GM23338 (cell line): ENCODE measurements at regions not wholly inside any gene's neighbourhood (a gene's known extent, or its start where the extent isn't known, plus 50 kb on each side); places are given as distances from the start of the nearest gene placed in this dataset.

Experiments
- ATAC-seq: fragments of 200-7000 bp; cut with Tn5 transposase; 3 replicates; pipeline ENCODE4 v1.9.1; 2020
- DNase-seq: peaks from one replicate; pipeline ENCODE4 v3.0.0-alpha.2; 2015; ENCODE audit warnings: low spot score
- H2AFZ ChIP-seq: fragments of 200-600 bp; sonication (generic); 2 replicates; pipeline ENCODE4 v1.8.0; 2016; ENCODE audit warnings: antibody characterized with exemption, mild to moderate bottlenecking, moderate library complexity
- H3F3A ChIP-seq: fragments of 200-600 bp; sonication (generic); replicated peaks from 2 replicates; pipeline ENCODE4 v1.8.0; 2017; ENCODE audit warnings: antibody characterized with exemption, mixed run types, low read depth
- H3K27ac ChIP-seq: fragments of 200-600 bp; sonication (generic); 2 replicates; pipeline ENCODE4 v1.6.1; 2016; ENCODE audit warnings: low read depth
- H3K27me3 ChIP-seq: fragments of 200-600 bp; sonication (generic); 2 replicates; pipeline ENCODE4 v1.8.0; 2016; ENCODE audit warnings: mild to moderate bottlenecking, mixed run types, moderate library complexity; ENCODE audit not compliant: insufficient read depth
- H3K36me3 ChIP-seq: fragments of 200-600 bp; sonication (generic); 2 replicates; pipeline ENCODE4 v1.8.0; 2016; ENCODE audit warnings: mild to moderate bottlenecking; ENCODE audit not compliant: insufficient read depth
- H3K4me1 ChIP-seq: fragments of 200-600 bp; sonication (generic); 2 replicates; pipeline ENCODE4 v1.8.0; 2016; ENCODE audit warnings: mild to moderate bottlenecking, moderate library complexity; ENCODE audit not compliant: insufficient read depth
- H3K4me2 ChIP-seq: fragments of 200-600 bp; sonication (generic); 2 replicates; pipeline ENCODE4 v1.7.1; 2017; ENCODE audit warnings: mixed run types
- H3K4me3 ChIP-seq: fragments of 200-600 bp; sonication (generic); 2 replicates; pipeline ENCODE4 v1.6.1; 2016; ENCODE audit warnings: mixed run types
- H3K79me2 ChIP-seq: fragments of 200-600 bp; sonication (generic); replicated peaks from 2 replicates; pipeline ENCODE4 v1.8.0; 2017; ENCODE audit warnings: mild to moderate bottlenecking; ENCODE audit not compliant: insufficient read depth
- H3K9me2 ChIP-seq: fragments of 200-600 bp; sonication (generic); 2 replicates; pipeline ENCODE4 v1.8.0; 2017; ENCODE audit not compliant: insufficient read depth
- H4K20me1 ChIP-seq: fragments of 200-600 bp; sonication (generic); replicated peaks from 2 replicates; pipeline ENCODE4 v1.8.0; 2017; ENCODE audit warnings: mild to moderate bottlenecking; ENCODE audit not compliant: insufficient read depth
- H3K27ac Mint-ChIP-seq: 2 replicates; pipeline ENCODE4 v1.8.0; 2020; ENCODE audit warnings: inconsistent platforms, mild to moderate bottlenecking, moderate library complexity, mixed read lengths
- H3K27me3 Mint-ChIP-seq: 3 replicates; pipeline ENCODE4 v1.8.0; 2022; ENCODE audit warnings: low read depth, mild to moderate bottlenecking, moderate library complexity, mixed read lengths, inconsistent platforms; ENCODE audit not compliant: insufficient read depth, poor library complexity
- H3K36me3 Mint-ChIP-seq: 3 replicates; pipeline ENCODE4 v1.8.0; 2021; ENCODE audit warnings: low read depth, mild to moderate bottlenecking, inconsistent platforms, moderate library complexity, mixed read lengths
- H3K4me1 Mint-ChIP-seq: 3 replicates; pipeline ENCODE4 v1.8.0; 2020; ENCODE audit warnings: mild to moderate bottlenecking, inconsistent platforms, mixed read lengths
- H3K4me3 Mint-ChIP-seq: 3 replicates; pipeline ENCODE4 v1.8.0; 2021; ENCODE audit warnings: moderate library complexity, mild to moderate bottlenecking, inconsistent platforms, mixed read lengths
- H3K9me3 Mint-ChIP-seq: 3 replicates; pipeline ENCODE4 v1.8.0; 2020; ENCODE audit warnings: moderate library complexity, mild to moderate bottlenecking, inconsistent platforms, mixed read lengths
- CTCF ChIP-seq, 2 experiments: fragments of 200-600 bp in 1 of 2; sonication (generic) in 1 of 2; conservative IDR thresholded peaks; 2 replicates each; pipeline versions ENCODE4 v1.5.1 to v1.6.1; 2016 to 2017; ENCODE audit warnings: antibody characterized with exemption in 2 of 2, low read depth in 2 of 2, mild to moderate bottlenecking in 2 of 2, moderate library complexity in 1 of 2
- STAT1 ChIP-seq: IDR thresholded peaks from one replicate; pipeline ENCODE4 v1.6.1; 2016; ENCODE audit warnings: antibody characterized with exemption; ENCODE audit not compliant: unreplicated experiment
- TF ChIP-seq, protein P1 (sequence below): fragments of 250-450 bp; sonication (Bioruptor Pico); IDR thresholded peaks from 2 replicates; pipeline ENCODE4 v1.5.0; 2020; ENCODE audit warnings: mild to moderate bottlenecking, moderate library complexity

- peaks cover 6% of the 10 kb centered on the region for H3K36me3 ChIP-seq
- TF ChIP-seq, protein P1, sequence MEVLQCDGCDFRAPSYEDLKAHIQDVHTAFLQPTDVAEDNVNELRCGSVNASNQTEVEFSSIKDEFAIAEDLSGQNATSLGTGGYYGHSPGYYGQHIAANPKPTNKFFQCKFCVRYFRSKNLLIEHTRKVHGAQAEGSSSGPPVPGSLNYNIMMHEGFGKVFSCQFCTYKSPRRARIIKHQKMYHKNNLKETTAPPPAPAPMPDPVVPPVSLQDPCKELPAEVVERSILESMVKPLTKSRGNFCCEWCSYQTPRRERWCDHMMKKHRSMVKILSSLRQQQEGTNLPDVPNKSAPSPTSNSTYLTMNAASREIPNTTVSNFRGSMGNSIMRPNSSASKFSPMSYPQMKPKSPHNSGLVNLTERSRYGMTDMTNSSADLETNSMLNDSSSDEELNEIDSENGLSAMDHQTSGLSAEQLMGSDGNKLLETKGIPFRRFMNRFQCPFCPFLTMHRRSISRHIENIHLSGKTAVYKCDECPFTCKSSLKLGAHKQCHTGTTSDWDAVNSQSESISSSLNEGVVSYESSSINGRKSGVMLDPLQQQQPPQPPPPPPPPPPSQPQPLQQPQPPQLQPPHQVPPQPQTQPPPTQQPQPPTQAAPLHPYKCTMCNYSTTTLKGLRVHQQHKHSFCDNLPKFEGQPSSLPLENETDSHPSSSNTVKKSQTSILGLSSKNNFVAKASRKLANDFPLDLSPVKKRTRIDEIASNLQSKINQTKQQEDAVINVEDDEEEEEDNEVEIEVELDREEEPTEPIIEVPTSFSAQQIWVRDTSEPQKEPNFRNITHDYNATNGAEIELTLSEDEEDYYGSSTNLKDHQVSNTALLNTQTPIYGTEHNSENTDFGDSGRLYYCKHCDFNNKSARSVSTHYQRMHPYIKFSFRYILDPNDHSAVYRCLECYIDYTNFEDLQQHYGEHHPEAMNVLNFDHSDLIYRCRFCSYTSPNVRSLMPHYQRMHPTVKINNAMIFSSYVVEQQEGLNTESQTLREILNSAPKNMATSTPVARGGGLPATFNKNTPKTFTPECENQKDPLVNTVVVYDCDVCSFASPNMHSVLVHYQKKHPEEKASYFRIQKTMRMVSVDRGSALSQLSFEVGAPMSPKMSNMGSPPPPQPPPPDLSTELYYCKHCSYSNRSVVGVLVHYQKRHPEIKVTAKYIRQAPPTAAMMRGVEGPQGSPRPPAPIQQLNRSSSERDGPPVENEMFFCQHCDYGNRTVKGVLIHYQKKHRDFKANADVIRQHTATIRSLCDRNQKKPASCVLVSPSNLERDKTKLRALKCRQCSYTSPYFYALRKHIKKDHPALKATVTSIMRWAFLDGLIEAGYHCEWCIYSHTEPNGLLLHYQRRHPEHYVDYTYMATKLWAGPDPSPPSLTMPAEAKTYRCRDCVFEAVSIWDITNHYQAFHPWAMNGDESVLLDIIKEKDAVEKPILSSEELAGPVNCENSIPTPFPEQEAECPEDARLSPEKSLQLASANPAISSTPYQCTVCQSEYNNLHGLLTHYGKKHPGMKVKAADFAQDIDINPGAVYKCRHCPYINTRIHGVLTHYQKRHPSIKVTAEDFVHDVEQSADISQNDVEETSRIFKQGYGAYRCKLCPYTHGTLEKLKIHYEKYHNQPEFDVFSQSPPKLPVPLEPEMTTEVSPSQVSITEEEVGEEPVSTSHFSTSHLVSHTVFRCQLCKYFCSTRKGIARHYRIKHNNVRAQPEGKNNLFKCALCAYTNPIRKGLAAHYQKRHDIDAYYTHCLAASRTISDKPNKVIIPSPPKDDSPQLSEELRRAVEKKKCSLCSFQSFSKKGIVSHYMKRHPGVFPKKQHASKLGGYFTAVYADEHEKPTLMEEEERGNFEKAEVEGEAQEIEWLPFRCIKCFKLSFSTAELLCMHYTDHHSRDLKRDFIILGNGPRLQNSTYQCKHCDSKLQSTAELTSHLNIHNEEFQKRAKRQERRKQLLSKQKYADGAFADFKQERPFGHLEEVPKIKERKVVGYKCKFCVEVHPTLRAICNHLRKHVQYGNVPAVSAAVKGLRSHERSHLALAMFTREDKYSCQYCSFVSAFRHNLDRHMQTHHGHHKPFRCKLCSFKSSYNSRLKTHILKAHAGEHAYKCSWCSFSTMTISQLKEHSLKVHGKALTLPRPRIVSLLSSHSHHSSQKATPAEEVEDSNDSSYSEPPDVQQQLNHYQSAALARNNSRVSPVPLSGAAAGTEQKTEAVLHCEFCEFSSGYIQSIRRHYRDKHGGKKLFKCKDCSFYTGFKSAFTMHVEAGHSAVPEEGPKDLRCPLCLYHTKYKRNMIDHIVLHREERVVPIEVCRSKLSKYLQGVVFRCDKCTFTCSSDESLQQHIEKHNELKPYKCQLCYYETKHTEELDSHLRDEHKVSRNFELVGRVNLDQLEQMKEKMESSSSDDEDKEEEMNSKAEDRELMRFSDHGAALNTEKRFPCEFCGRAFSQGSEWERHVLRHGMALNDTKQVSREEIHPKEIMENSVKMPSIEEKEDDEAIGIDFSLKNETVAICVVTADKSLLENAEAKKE (CRISPR knock-in tag) = no peak
- H3K4me2 ChIP-seq = peak overlapping the region; percentile 2; the same call in 1 of the 2 replicates
- ATAC-seq = no peak; the same call in 2 of the 3 replicates
- no peaks in the 10 kb centered on the region for H4K20me1 ChIP-seq
- H2AFZ ChIP-seq = no peak overlapping the region
- H3K4me3 Mint-ChIP-seq = no peak overlapping the region
- peaks cover 16% of the 10 kb centered on the region for H3K27me3 Mint-ChIP-seq
- H3K27ac Mint-ChIP-seq = no peak overlapping the region
- H3K79me2 ChIP-seq = no peaks in the 10 kb centered on the region
- peaks cover 13% of the 10 kb centered on the region; the same call in 2 of the 3 replicates for H3K9me3 Mint-ChIP-seq
- H3K36me3 Mint-ChIP-seq = peaks cover 6% of the 10 kb centered on the region
- no peak overlapping the region for H3K4me3 ChIP-seq
- peaks cover 48% of the 10 kb centered on the region for H3K4me1 Mint-ChIP-seq
- H3K4me1 ChIP-seq = peaks cover 29% of the 10 kb centered on the region
- H3K27ac ChIP-seq = no peak overlapping the region
- H3F3A ChIP-seq = no peaks in the 10 kb centered on the region
- no peak for DNase-seq
- no peaks in the 10 kb centered on the region for H3K27me3 ChIP-seq
- H3K9me2 ChIP-seq = no peaks in the 10 kb centered on the region
Measured at GRCh38 chr6:157755746-157756411, 67.2 kb upstream of the SNX9 start.

DNA sequence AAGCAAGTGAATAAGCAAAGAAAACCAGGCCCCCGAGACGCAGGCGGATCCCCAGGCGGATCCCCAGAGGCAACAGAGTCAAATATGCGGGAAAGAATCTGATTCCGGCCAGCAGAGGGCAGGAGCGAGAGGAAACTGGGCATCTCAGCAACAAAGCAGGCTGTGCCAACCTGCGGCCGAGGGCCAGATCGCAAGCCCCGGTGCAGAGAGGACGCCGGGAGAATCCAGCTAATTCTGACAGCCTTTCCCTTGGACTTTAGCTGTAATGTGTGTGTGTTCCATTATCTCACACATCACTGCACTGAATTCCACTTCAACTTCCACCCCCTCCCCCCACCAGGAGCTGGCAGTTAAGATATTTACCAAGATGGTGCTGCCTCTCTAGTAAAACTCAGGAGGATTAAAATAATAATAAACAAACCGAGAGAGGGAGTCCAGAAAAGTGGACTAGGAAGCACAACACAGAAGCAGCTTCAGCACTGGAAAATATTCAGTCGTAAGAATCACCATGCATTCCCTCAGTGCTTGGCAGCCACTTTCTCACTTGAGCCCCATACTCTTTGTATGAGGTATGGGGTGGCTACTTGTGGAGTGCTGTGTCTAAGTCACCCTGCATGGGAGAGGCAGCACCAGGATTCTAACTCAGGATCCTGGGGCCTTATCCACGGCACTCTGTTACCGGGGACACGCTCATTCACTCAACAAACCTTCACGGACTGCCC is 66.2 kb upstream of the SNX9 start:
- Mint-ChIP-seq H3K36me3 (peaks cover 6% of the 10 kb centered on the region), H3K9me3 (peaks cover 13% of the 10 kb centered on the region; the same call in 2 of the 3 replicates), H3K4me3 (no peak overlapping the region), H3K27ac (no peak overlapping the region), H3K27me3 (peaks cover 17% of the 10 kb centered on the region), H3K4me1 (peaks cover 53% of the 10 kb centered on the region)
- no peaks in the 10 kb centered on the region for H3K79me2 ChIP-seq
- no peaks in the 10 kb centered on the region for H3K27me3 ChIP-seq
- H3F3A ChIP-seq = no peaks in the 10 kb centered on the region
- H3K9me2 ChIP-seq = no peaks in the 10 kb centered on the region
- peaks cover under 1% of the 10 kb centered on the region for H3K36me3 ChIP-seq
- TF ChIP-seq STAT1 (no peak), CTCF (conservative IDR thresholded peaks at IDR 0.05; ENCODE audit: low read depth in 2 of 2) (peak; percentile 80 to 96)
- no peak overlapping the region for H3K27ac ChIP-seq
- no peak overlapping the region for H3K4me3 ChIP-seq
- H3K4me2 ChIP-seq = no peak overlapping the region
- no peaks in the 10 kb centered on the region for H4K20me1 ChIP-seq
- peak overlapping the region; percentile 93; the same call in 1 of the 2 replicates for H2AFZ ChIP-seq
- ATAC-seq (peak; percentile 95), DNase-seq (peak; percentile 94)
- peaks cover 30% of the 10 kb centered on the region for H3K4me1 ChIP-seq
